ENCODE measurements at regions not wholly inside any gene's neighbourhood (a gene's known extent, or its start where the extent isn't known, plus 50 kb on each side); places are given as distances from the start of the nearest gene placed in this dataset.
"Not testable (repeated sequence)": the region's sequence is repeated elsewhere in the genome, so short reads cannot be mapped to it uniquely, and the experiment has no call there.

- no peak overlapping the region for H3K9ac ChIP-seq (ENCODE audit: low read depth in 1 of 2, low read length in 2 of 2)
- no peaks in the 10 kb centered on the region for H3K36me3 ChIP-seq (ENCODE audit: control insufficient read depth in 2 of 2, insufficient read depth in 2 of 2, low read length in 2 of 2)
- no peaks in the 10 kb centered on the region for H3K27me3 ChIP-seq (ENCODE audit: control insufficient read depth in 2 of 2, insufficient read depth in 2 of 2, low read length in 2 of 2)
- no peaks in the 10 kb centered on the region for H3K9me3 ChIP-seq (ENCODE audit: control insufficient read depth in 2 of 2, low read length in 2 of 2)
- H3K27ac ChIP-seq (ENCODE audit: low read depth in 2 of 2, low read length in 2 of 2), result no peak overlapping the region
- H3K4me1 ChIP-seq (ENCODE audit: control insufficient read depth in 2 of 2, insufficient read depth in 2 of 2, low read length in 2 of 2), result no peaks in the 10 kb centered on the region
- H3K4me3 ChIP-seq (ENCODE audit: low read length in 2 of 2), result no peak overlapping the region
These were observed 554.2 kb downstream of the FLRT2 start for GRCh38 chr14:86084097-86084496.

- no peak overlapping the region for H3K27ac ChIP-seq (ENCODE audit: low read depth in 2 of 2, low read length in 2 of 2)
- H3K36me3 ChIP-seq (ENCODE audit: control insufficient read depth in 2 of 2, insufficient read depth in 2 of 2, low read length in 2 of 2), result no peaks in the 10 kb centered on the region
- no peak overlapping the region for H3K9ac ChIP-seq (ENCODE audit: low read depth in 1 of 2, low read length in 2 of 2)
- H3K9me3 ChIP-seq (ENCODE audit: control insufficient read depth in 2 of 2, low read length in 2 of 2), result no peaks in the 10 kb centered on the region
- H3K27me3 ChIP-seq (ENCODE audit: control insufficient read depth in 2 of 2, insufficient read depth in 2 of 2, low read length in 2 of 2), result no peaks in the 10 kb centered on the region
- no peaks in the 10 kb centered on the region for H3K4me1 ChIP-seq (ENCODE audit: control insufficient read depth in 2 of 2, insufficient read depth in 2 of 2, low read length in 2 of 2)
- H3K4me3 ChIP-seq (ENCODE audit: low read length in 2 of 2), result no peak overlapping the region
These were observed 553.7 kb downstream of the FLRT2 start for GRCh38 chr14:86083616-86084015.

DNA sequence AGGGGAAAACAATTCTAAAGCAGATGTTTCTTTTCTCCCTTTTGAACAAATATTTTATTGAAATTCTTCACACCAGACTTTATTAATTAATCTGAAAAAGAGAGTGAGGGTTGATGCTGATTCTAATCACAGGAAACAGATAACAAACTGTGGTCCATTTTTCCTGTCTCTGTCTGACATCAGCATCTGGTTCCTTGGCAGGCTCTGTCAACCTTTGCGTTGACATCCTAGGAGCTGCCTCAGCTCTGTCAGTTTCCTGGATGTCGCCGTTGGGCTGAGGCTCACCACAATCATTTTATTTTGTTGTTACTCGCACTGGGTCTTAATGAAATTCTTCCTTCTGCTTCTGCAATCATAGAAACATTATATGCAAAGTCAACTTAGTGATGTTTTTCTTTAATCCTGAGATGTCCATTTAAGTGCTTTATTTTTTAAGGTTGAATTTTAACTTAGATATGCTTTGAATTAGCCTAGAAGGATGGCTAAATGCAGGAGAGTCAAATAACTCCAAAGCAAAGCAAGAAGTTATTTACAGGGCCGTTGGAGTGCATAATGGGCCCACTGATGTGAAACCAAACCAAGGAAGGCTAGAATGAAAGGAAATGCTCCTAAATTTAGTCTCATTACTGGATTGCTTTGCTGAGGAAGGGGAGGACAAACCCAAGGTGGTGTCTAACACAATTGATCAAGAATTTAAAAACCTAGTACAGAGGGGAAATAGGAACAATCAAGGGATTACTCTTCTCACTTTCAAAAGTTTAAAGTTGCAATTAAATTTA is 542.4 kb downstream of the FLRT2 start:
- H3K9ac ChIP-seq (ENCODE audit: low read depth in 1 of 2, low read length in 2 of 2), result no peak overlapping the region
- no peaks in the 10 kb centered on the region for H3K4me1 ChIP-seq (ENCODE audit: control insufficient read depth in 2 of 2, insufficient read depth in 2 of 2, low read length in 2 of 2)
- no peaks in the 10 kb centered on the region for H3K9me3 ChIP-seq (ENCODE audit: control insufficient read depth in 2 of 2, low read length in 2 of 2)
- no peak overlapping the region for H3K27ac ChIP-seq (ENCODE audit: low read depth in 2 of 2, low read length in 2 of 2)
- no peaks in the 10 kb centered on the region for H3K27me3 ChIP-seq (ENCODE audit: control insufficient read depth in 2 of 2, insufficient read depth in 2 of 2, low read length in 2 of 2)
- H3K4me3 ChIP-seq (ENCODE audit: low read length in 2 of 2), result no peak overlapping the region
- H3K36me3 ChIP-seq (ENCODE audit: control insufficient read depth in 2 of 2, insufficient read depth in 2 of 2, low read length in 2 of 2), result no peaks in the 10 kb centered on the region

DNA sequence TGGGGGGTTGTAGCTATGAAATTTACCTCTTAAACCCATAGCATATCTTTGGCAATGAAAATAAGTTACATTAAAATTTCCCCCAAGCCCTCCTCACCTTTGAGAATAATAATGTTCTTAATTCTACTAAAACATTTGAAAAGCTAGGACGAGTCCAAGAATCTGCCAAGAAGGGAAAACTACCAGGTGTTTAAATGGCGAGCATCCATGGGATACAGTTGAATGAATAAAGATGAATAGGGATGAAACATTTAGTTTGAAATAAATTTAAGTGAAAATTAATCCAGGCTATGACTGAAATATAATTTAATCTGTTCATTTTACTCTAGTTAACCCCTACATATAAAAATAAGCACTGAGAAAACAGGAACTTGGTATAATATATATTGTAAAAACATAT is 536.7 kb downstream of the FLRT2 start:
- Histone ChIP-seq H3K27ac (ENCODE audit: low read depth in 2 of 2, low read length in 2 of 2) (no peak overlapping the region), H3K4me1 (ENCODE audit: control insufficient read depth in 2 of 2, insufficient read depth in 2 of 2, low read length in 2 of 2) (no peaks in the 10 kb centered on the region), H3K4me3 (ENCODE audit: low read length in 2 of 2) (no peak overlapping the region), H3K27me3 (ENCODE audit: control insufficient read depth in 2 of 2, insufficient read depth in 2 of 2, low read length in 2 of 2) (no peaks in the 10 kb centered on the region), H3K36me3 (ENCODE audit: control insufficient read depth in 2 of 2, insufficient read depth in 2 of 2, low read length in 2 of 2) (no peaks in the 10 kb centered on the region), H3K9ac (ENCODE audit: low read depth in 1 of 2, low read length in 2 of 2) (no peak overlapping the region), H3K9me3 (ENCODE audit: control insufficient read depth in 2 of 2, low read length in 2 of 2) (no peaks in the 10 kb centered on the region)

DNA sequence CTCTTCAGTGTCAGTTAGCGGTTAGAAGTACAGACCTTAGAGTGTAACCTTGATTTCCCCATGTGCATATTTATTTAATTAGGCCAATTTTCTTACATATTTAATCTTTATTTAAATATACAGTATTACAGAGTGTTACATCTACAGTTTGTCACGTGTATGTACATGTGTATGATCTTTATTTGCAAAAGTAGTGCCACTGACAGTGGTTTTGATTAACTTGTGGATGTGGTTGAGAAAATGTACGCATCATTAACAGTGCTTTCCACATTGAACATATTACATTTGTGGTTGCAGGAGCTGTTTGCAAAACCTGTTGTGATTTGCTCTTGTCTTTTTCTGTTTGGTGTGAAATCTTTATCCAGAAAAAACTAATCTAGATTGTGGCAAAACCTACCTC is 535.5 kb downstream of the FLRT2 start:
- Histone ChIP-seq H3K4me1 (ENCODE audit: control insufficient read depth in 2 of 2, insufficient read depth in 2 of 2, low read length in 2 of 2) (no peaks in the 10 kb centered on the region), H3K9ac (ENCODE audit: low read depth in 1 of 2, low read length in 2 of 2) (no peak overlapping the region), H3K4me3 (ENCODE audit: low read length in 2 of 2) (no peak overlapping the region), H3K9me3 (ENCODE audit: control insufficient read depth in 2 of 2, low read length in 2 of 2) (no peaks in the 10 kb centered on the region), H3K36me3 (ENCODE audit: control insufficient read depth in 2 of 2, insufficient read depth in 2 of 2, low read length in 2 of 2) (no peaks in the 10 kb centered on the region), H3K27ac (ENCODE audit: low read depth in 2 of 2, low read length in 2 of 2) (no peak overlapping the region), H3K27me3 (ENCODE audit: control insufficient read depth in 2 of 2, insufficient read depth in 2 of 2, low read length in 2 of 2) (no peaks in the 10 kb centered on the region)

DNA sequence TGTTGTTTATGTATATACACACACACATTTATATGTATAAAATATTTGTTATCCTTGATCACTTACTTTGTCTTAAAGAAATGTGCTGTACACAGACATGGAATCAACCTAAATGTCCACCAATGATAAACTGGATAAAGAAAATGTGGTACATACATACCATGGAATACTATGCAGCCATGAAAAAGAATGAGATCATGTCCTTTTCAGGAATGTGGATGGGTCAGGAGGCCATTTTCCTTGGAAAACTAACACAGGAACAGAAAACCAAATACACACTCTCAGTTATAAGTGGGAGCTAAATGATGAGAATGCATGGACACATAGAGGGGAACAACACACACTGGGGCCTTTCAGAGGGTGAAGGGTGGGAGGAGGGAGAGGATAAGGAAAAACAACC is 534.7 kb downstream of the FLRT2 start:
- not testable (repeated sequence) for H3K4me3 ChIP-seq (ENCODE audit: low read length in 2 of 2); H3K27ac ChIP-seq (ENCODE audit: low read depth in 2 of 2, low read length in 2 of 2); H3K4me1 ChIP-seq (ENCODE audit: control insufficient read depth in 2 of 2, insufficient read depth in 2 of 2, low read length in 2 of 2); H3K27me3 ChIP-seq (ENCODE audit: control insufficient read depth in 2 of 2, insufficient read depth in 2 of 2, low read length in 2 of 2); H3K9ac ChIP-seq (ENCODE audit: low read depth in 1 of 2, low read length in 2 of 2); H3K36me3 ChIP-seq (ENCODE audit: control insufficient read depth in 2 of 2, insufficient read depth in 2 of 2, low read length in 2 of 2); H3K9me3 ChIP-seq (ENCODE audit: control insufficient read depth in 2 of 2, low read length in 2 of 2)

DNA sequence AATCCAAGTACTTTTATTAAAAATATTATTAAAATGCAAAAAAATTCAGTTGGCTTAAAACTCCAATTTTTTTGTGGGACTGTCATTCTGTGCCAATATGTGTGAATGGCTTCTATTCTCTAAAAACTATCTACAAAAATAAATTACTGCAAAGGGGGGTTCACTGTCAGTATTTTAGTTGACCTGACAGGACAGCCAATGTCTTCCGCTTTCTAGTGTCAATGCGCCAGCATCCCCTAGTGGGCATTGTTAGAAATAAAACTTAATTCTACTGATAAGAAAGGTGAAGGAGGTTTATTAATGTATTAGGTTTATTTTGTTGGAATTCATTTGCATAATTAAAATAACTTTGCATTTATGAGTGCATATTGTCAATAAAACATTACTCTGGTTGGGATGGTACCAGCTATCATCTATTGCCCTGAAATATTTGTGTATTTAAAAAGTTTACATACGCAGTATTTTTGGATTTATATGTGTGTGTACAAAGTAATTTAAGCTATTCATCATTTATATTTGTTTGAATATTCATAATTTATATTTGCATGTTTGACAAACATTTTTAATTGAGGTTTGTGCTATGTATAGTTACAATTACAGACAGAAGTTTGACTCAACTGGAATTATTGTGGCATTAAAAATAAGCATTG is 527.2 kb downstream of the FLRT2 start:
- no peaks in the 10 kb centered on the region for H3K36me3 ChIP-seq (ENCODE audit: control insufficient read depth in 2 of 2, insufficient read depth in 2 of 2, low read length in 2 of 2)
- no peak overlapping the region for H3K9ac ChIP-seq (ENCODE audit: low read depth in 1 of 2, low read length in 2 of 2)
- H3K27me3 ChIP-seq (ENCODE audit: control insufficient read depth in 2 of 2, insufficient read depth in 2 of 2, low read length in 2 of 2), result no peaks in the 10 kb centered on the region
- no peaks in the 10 kb centered on the region for H3K9me3 ChIP-seq (ENCODE audit: control insufficient read depth in 2 of 2, low read length in 2 of 2)
- H3K27ac ChIP-seq (ENCODE audit: low read depth in 2 of 2, low read length in 2 of 2), result no peak overlapping the region
- no peak overlapping the region for H3K4me3 ChIP-seq (ENCODE audit: low read length in 2 of 2)
- no peaks in the 10 kb centered on the region for H3K4me1 ChIP-seq (ENCODE audit: control insufficient read depth in 2 of 2, insufficient read depth in 2 of 2, low read length in 2 of 2)

DNA sequence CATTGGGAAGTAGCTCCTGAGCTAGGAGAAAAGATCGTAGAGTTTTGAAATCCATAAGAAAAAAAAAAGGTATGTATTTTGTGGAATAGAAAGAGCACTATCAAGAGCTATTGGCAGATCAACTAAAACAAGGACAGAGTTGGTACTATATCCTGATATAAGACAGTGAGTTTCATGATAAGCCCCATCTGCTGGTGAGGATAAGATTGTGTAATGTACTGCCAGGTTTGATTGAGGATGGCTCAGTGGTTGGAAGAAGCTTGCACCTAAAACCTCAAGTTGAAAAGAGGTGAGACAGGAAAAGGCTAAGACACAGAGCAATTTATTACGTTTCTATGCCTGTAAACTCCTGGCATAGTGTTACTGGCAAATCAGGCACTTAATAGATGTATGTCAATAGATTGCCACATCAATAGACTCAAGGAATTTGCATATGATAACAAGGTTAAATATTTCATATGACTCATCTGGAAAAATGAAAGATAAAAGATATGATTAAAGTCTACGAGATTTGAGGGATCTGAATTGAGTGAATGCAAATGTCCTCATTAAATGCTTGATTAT is 525.6 kb downstream of the FLRT2 start:
- Histone ChIP-seq H3K9ac (ENCODE audit: low read depth in 1 of 2, low read length in 2 of 2) (no peak overlapping the region), H3K9me3 (ENCODE audit: control insufficient read depth in 2 of 2, low read length in 2 of 2) (no peaks in the 10 kb centered on the region), H3K4me1 (ENCODE audit: control insufficient read depth in 2 of 2, insufficient read depth in 2 of 2, low read length in 2 of 2) (no peaks in the 10 kb centered on the region), H3K4me3 (ENCODE audit: low read length in 2 of 2) (no peak overlapping the region), H3K36me3 (ENCODE audit: control insufficient read depth in 2 of 2, insufficient read depth in 2 of 2, low read length in 2 of 2) (no peaks in the 10 kb centered on the region), H3K27me3 (ENCODE audit: control insufficient read depth in 2 of 2, insufficient read depth in 2 of 2, low read length in 2 of 2) (no peaks in the 10 kb centered on the region), H3K27ac (ENCODE audit: low read depth in 2 of 2, low read length in 2 of 2) (no peak overlapping the region)

DNA sequence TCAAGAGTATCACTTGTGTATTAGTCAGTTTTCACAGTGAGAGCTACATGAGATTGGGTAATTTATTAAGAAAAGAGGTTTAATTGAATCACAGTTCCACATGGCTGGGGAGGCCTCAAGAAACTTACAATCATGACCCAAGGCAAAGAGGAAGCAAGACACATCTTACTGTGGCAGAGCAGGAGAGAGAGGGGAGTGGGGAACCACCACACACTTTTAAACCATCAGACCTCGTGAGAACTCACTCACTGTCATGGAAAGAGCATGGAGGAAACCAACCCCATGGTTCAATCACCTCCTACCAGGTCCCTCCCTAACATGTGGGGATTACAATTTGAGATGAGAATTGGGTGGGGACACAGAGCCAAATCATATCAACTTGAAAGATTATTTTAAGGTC is 522.9 kb downstream of the FLRT2 start:
- Histone ChIP-seq H3K27ac (ENCODE audit: low read depth in 2 of 2, low read length in 2 of 2) (no peak overlapping the region), H3K9ac (ENCODE audit: low read depth in 1 of 2, low read length in 2 of 2) (no peak overlapping the region), H3K4me1 (ENCODE audit: control insufficient read depth in 2 of 2, insufficient read depth in 2 of 2, low read length in 2 of 2) (no peaks in the 10 kb centered on the region), H3K4me3 (ENCODE audit: low read length in 2 of 2) (no peak overlapping the region), H3K9me3 (ENCODE audit: control insufficient read depth in 2 of 2, low read length in 2 of 2) (no peaks in the 10 kb centered on the region), H3K36me3 (ENCODE audit: control insufficient read depth in 2 of 2, insufficient read depth in 2 of 2, low read length in 2 of 2) (no peaks in the 10 kb centered on the region), H3K27me3 (ENCODE audit: control insufficient read depth in 2 of 2, insufficient read depth in 2 of 2, low read length in 2 of 2) (no peaks in the 10 kb centered on the region)

DNA sequence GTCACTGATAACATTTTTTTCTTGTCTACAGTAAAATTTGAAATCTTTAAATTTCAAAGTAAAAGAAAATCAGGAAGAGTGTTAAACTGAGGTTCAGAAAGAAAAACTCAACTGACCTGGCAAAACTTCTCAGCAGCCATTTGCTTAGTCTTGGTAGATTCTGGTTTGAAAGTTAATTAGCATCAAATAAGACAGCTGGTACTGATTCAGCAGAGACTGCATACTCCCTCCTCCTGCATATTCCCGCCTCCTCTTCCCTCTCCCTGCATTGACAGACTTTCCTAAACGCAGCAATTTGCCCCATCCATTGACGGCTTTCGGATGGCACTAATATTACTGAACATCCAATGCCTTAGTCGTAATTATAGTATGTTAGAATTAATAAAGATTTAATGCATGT is 520.8 kb downstream of the FLRT2 start:
- no peaks in the 10 kb centered on the region for H3K4me1 ChIP-seq (ENCODE audit: control insufficient read depth in 2 of 2, insufficient read depth in 2 of 2, low read length in 2 of 2)
- H3K27me3 ChIP-seq (ENCODE audit: control insufficient read depth in 2 of 2, insufficient read depth in 2 of 2, low read length in 2 of 2), result no peaks in the 10 kb centered on the region
- no peaks in the 10 kb centered on the region for H3K36me3 ChIP-seq (ENCODE audit: control insufficient read depth in 2 of 2, insufficient read depth in 2 of 2, low read length in 2 of 2)
- no peak overlapping the region for H3K27ac ChIP-seq (ENCODE audit: low read depth in 2 of 2, low read length in 2 of 2)
- H3K9ac ChIP-seq (ENCODE audit: low read depth in 1 of 2, low read length in 2 of 2), result no peak overlapping the region
- no peak overlapping the region for H3K4me3 ChIP-seq (ENCODE audit: low read length in 2 of 2)
- H3K9me3 ChIP-seq (ENCODE audit: control insufficient read depth in 2 of 2, low read length in 2 of 2), result no peaks in the 10 kb centered on the region
